Esophagus muscularis mucosa (tissue), 3 donors: ENCODE measurements at regions not wholly inside any gene's neighbourhood (a gene's known extent, or its start where the extent isn't known, plus 50 kb on each side); places are given as distances from the start of the nearest gene placed in this dataset.

Experiments
- CTCF ChIP-seq, 3 experiments: fragments of 200-600 bp in 2 of 3; fragments of 450-650 bp in 1 of 3; sonication (generic) in 2 of 3; IDR thresholded peaks; one replicate each; pipeline ENCODE4 v1.5.1; 2017 to 2019; ENCODE audit warnings: antibody characterized with exemption in 3 of 3, mild to moderate bottlenecking in 2 of 3, moderate library complexity in 1 of 3
- EP300 ChIP-seq: sonication (generic); formaldehyde crosslinking; IDR thresholded peaks from one replicate; pipeline ENCODE4 v1.6.1; 2017; ENCODE audit warnings: antibody characterized with exemption

- TF ChIP-seq CTCF (IDR thresholded peaks at IDR 0.05) (no peak), EP300 (no peak)
Observed at GRCh38 chr5:61683926-61684325, 351.9 kb downstream of the ZSWIM6 start.
